Activated naive CD8-positive, alpha-beta T cell treated with anti-CD3 and anti-CD28 coated beads for 36 hours (primary cell): ENCODE measurements at regions not wholly inside any gene's neighbourhood (a gene's known extent, or its start where the extent isn't known, plus 50 kb on each side); places are given as distances from the start of the nearest gene placed in this dataset.

Experiments used
- DNase-seq: peaks from one replicate; pipeline ENCODE4 v3.0.0; 2021
- H3K27ac Mint-ChIP-seq: one replicate; pipeline ENCODE4 v1.8.0; 2022; ENCODE audit warnings: mild to moderate bottlenecking, moderate library complexity, mixed read lengths
- H3K27me3 Mint-ChIP-seq: one replicate; pipeline ENCODE4 v1.8.0; 2022; ENCODE audit warnings: mild to moderate bottlenecking, mixed read lengths
- H3K36me3 Mint-ChIP-seq: one replicate; pipeline ENCODE4 v1.8.0; 2021; ENCODE audit warnings: mild to moderate bottlenecking, mixed read lengths
- H3K4me1 Mint-ChIP-seq: one replicate; pipeline ENCODE4 v1.8.0; 2021; ENCODE audit warnings: mixed read lengths
- H3K4me3 Mint-ChIP-seq: one replicate; pipeline ENCODE4 v1.8.0; 2022; ENCODE audit warnings: mild to moderate bottlenecking, moderate library complexity, mixed read lengths
- H3K9me3 Mint-ChIP-seq: one replicate; pipeline ENCODE4 v1.8.0; 2022; ENCODE audit warnings: mixed read lengths

GRCh38 chr2:217688494-217688893 lies 314.3 kb downstream of the TNS1 start:
- Mint-ChIP-seq H3K4me1 (peaks cover 4% of the 10 kb centered on the region), H3K9me3 (no peaks in the 10 kb centered on the region), H3K27ac (no peak overlapping the region), H3K4me3 (no peak overlapping the region), H3K27me3 (no peaks in the 10 kb centered on the region), H3K36me3 (peaks cover 3% of the 10 kb centered on the region)
- no peak for DNase-seq

DNA sequence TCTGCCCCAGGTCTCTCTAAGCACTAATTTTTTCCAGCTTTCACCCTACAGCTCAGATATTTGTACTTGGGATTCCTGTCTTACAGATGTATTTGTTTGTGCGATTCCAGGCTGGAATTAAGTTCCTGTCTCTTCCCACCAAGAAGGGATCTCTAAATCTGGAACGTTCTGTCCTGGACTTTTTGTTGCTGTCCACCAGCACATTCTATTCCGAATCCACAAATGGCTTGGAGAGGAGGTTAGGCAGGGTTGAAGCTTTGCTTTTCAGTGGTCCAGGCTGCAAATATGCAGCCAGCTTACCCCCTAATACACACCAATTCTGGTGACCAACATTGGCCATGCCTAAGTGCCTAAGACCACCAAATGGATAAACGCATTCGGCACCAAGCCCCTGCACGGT lies 315.0 kb downstream of the TNS1 start:
- Mint-ChIP-seq H3K9me3 (no peaks in the 10 kb centered on the region), H3K36me3 (peaks cover 3% of the 10 kb centered on the region)

DNA sequence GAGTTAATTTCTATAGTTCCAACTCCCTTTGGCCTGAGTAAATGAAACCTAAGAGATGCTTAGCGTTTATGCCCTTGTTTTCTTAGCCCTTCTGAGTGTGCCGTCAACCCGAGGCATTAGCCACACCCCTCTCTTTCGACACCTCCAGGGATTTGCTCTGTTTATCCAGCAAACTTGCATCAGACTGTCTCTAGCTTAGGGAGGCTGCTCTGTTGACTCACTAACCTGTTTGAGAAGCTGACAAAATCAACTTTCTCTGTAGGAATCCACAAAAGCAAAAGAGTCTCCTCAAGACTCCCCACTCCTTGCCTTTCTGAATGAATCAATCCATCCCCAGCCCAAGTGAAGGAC lies 317.6 kb downstream of the TNS1 start:
- no peak overlapping the region for H3K4me3 Mint-ChIP-seq
- H3K27ac Mint-ChIP-seq, result no peak overlapping the region
- peaks cover 13% of the 10 kb centered on the region for H3K36me3 Mint-ChIP-seq
- H3K27me3 Mint-ChIP-seq, result no peaks in the 10 kb centered on the region
- DNase-seq, result no peak
- H3K4me1 Mint-ChIP-seq, result peaks cover 2% of the 10 kb centered on the region
- H3K9me3 Mint-ChIP-seq, result no peaks in the 10 kb centered on the region

More for the DNA sequence above, 315.0 kb downstream of the TNS1 start:
- Mint-ChIP-seq H3K27me3 (no peaks in the 10 kb centered on the region), H3K27ac (no peak overlapping the region), H3K4me1 (peaks cover 4% of the 10 kb centered on the region), H3K4me3 (no peak overlapping the region)
- no peak for DNase-seq

GRCh38 chr2:217684431-217685254 lies 318.2 kb downstream of the TNS1 start:
- no peak for DNase-seq
- H3K9me3 Mint-ChIP-seq, result no peaks in the 10 kb centered on the region
- no peak overlapping the region for H3K4me3 Mint-ChIP-seq
- peaks cover 13% of the 10 kb centered on the region for H3K36me3 Mint-ChIP-seq
- H3K4me1 Mint-ChIP-seq, result peaks cover 2% of the 10 kb centered on the region
- H3K27ac Mint-ChIP-seq, result no peak overlapping the region
- no peaks in the 10 kb centered on the region for H3K27me3 Mint-ChIP-seq

DNA sequence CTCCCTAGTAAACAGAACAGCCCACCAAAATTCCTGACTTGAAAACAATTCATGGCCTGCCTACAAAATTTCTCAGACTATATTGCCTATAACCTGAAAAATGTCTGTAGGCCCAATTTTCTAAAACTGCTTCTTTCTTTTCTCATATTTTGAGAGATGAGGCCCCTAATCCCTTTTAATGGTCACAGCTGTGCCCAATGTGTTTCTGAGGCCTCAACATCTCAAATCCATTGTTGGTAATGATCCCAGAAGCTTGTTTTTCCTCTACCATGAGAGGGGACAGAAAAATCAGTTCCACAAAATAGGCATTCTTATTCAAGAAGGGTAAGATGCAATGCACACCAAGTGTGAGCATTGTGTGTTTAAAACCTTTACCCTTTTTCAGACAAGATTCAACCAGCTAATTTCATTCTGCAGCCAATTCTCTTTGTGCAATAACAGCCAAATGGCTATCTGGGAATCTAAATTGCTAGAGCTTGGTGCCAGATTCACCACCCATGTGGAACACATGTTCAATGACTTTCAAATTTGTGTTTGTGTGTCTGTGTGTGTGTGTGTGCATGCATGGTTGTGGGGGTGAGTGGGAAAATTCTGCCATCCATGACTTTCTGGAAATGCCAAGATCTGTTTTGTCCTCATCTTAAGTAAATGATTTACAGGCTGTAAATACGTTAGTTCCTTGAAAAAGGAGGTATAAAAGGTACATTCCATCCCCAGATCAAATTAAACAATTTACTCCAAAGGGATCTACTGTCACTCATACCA lies 319.5 kb downstream of the TNS1 start:
- no peak overlapping the region for H3K27ac Mint-ChIP-seq
- H3K36me3 Mint-ChIP-seq, result peaks cover 13% of the 10 kb centered on the region
- H3K4me3 Mint-ChIP-seq, result no peak overlapping the region
- H3K9me3 Mint-ChIP-seq, result peaks cover 3% of the 10 kb centered on the region
- H3K27me3 Mint-ChIP-seq, result no peaks in the 10 kb centered on the region
- H3K4me1 Mint-ChIP-seq, result peaks cover 2% of the 10 kb centered on the region
- DNase-seq, result no peak

DNA sequence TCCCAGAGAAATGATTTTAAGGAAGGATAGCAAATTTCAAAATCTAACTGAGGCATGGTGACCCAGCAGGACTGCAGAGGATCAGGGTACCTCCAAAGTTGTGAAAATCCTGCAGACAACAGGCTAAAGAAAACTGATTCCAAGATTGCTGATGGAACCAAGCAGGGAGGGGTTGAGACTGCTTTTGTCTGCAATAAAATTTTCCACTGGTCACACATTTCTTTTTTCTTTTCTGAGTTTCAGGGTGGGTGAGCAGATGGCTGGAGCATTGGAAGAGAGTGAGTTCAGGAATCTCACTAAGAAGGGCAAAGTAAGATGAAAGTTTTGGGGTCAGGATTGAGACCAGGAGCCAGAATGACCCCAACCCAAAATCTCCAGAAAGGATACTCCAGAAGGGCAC lies 321.0 kb downstream of the TNS1 start:
- Mint-ChIP-seq H3K27ac (no peak overlapping the region), H3K4me1 (no peaks in the 10 kb centered on the region), H3K27me3 (no peaks in the 10 kb centered on the region), H3K4me3 (no peak overlapping the region), H3K36me3 (peaks cover 17% of the 10 kb centered on the region), H3K9me3 (peaks cover 3% of the 10 kb centered on the region)
- no peak for DNase-seq

DNA sequence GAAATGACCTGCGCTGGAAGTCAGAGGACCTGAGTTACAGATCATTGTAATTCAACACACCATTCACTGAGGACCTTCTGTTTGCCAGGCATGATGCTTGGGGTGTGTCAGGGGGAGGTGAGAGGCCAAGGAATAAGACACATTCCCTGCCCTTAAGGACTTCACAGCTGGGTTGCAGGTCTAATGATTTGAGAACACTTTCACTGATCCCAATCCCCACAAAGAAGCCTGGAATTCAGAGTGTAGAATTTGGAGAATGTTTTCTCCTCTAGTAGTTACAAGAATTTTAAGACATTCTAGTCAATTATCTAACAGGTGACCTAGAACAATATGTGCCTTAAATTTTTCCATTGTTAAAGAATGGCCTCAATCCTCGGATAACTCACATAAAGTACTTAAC lies 322.4 kb downstream of the TNS1 start:
- Mint-ChIP-seq H3K9me3 (peaks cover 5% of the 10 kb centered on the region), H3K27ac (no peak overlapping the region), H3K4me1 (no peaks in the 10 kb centered on the region), H3K27me3 (no peaks in the 10 kb centered on the region), H3K36me3 (peaks cover 17% of the 10 kb centered on the region), H3K4me3 (no peak overlapping the region)
- no peak for DNase-seq

DNA sequence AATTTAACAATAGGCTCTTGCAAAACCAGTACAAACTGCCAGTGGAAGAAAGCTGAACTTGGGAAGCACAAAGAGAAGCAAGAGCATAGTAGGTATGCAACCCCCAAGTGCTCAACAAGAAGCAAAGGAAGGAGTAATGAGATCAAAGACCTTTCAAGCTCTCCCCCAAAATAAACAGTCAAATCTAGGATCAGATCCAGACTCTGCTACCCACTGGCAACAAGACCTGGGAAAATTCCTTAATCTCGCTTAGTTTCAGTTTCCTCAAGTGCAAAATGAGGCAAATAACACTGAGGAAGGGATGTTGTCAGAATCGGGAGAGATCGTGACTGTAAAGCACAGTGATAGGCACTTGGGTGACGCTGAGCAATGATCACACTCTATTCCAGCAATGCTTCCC lies 329.2 kb downstream of the TNS1 start:
- Mint-ChIP-seq H3K4me1 (no peaks in the 10 kb centered on the region), H3K36me3 (peaks cover 4% of the 10 kb centered on the region), H3K27me3 (peaks cover 4% of the 10 kb centered on the region), H3K4me3 (no peak overlapping the region), H3K9me3 (peaks cover 6% of the 10 kb centered on the region), H3K27ac (no peak overlapping the region)
- no peak for DNase-seq

DNA sequence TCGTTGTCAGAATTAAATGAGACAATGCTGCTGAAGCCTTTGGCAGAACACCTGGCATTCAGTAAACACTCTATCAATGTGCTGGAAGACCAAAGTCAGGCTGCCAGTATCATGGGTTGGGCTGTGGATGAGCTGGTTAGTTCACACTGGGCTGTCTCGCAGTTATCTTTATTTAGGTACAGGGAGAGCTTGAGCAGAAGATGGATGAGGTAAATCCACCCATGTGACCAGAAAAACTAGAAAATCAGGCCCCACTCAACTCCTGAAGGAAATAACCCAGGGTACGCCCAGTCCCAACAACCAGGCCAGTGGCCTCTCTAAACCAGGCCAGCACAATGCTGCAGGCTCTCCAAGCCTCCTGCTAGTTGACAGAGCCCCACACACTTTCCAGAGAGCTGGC lies 330.3 kb downstream of the TNS1 start:
- Mint-ChIP-seq H3K4me3 (no peak overlapping the region), H3K27ac (no peak overlapping the region), H3K36me3 (peaks cover 5% of the 10 kb centered on the region)

GRCh38 chr2:217671871-217672270 lies 330.9 kb downstream of the TNS1 start:
- Mint-ChIP-seq H3K4me1 (peaks cover 4% of the 10 kb centered on the region), H3K9me3 (peaks cover 6% of the 10 kb centered on the region), H3K4me3 (no peak overlapping the region), H3K27ac (no peak overlapping the region), H3K27me3 (peaks cover 9% of the 10 kb centered on the region), H3K36me3 (peaks cover 5% of the 10 kb centered on the region)
- no peak for DNase-seq

More for the DNA sequence above, 330.3 kb downstream of the TNS1 start:
- peaks cover 9% of the 10 kb centered on the region for H3K27me3 Mint-ChIP-seq
- no peak for DNase-seq
- H3K4me1 Mint-ChIP-seq, result no peaks in the 10 kb centered on the region
- peaks cover 6% of the 10 kb centered on the region for H3K9me3 Mint-ChIP-seq

DNA sequence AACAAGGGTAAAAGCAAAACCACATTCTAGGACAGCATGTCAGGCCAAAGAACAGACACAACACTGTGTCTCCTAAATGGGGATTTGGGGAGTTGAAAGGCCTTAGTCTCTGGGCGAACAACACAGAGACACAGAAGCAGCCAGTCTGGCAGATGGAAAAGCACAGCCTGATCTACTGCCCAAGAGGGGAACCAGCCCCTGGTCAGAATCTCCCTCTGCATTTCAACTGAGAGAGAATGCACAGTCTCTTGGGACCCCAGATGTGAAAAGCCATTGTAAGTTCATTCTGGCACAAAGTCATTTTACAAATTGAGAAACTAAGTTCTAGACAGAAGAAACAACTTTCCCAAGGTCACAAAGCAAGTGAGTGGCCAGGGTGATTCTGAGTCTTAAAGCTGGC lies 331.7 kb downstream of the TNS1 start:
- H3K9me3 Mint-ChIP-seq, result peaks cover 4% of the 10 kb centered on the region
- no peak for DNase-seq
- peaks cover 9% of the 10 kb centered on the region for H3K4me1 Mint-ChIP-seq
- H3K27ac Mint-ChIP-seq, result no peak overlapping the region
- H3K36me3 Mint-ChIP-seq, result peaks cover 5% of the 10 kb centered on the region
- H3K4me3 Mint-ChIP-seq, result no peak overlapping the region
- H3K27me3 Mint-ChIP-seq, result peaks cover 9% of the 10 kb centered on the region

- H3K36me3 Mint-ChIP-seq, result peaks cover 6% of the 10 kb centered on the region
Observed at GRCh38 chr2:217669831-217670230, 333.0 kb downstream of the TNS1 start.

GRCh38 chr2:217667512-217667911 lies 335.3 kb downstream of the TNS1 start:
- H3K27me3 Mint-ChIP-seq, result peaks cover 9% of the 10 kb centered on the region
- H3K4me1 Mint-ChIP-seq, result peaks cover 26% of the 10 kb centered on the region
- H3K4me3 Mint-ChIP-seq, result no peak overlapping the region
- peaks cover 8% of the 10 kb centered on the region for H3K36me3 Mint-ChIP-seq
- H3K9me3 Mint-ChIP-seq, result no peaks in the 10 kb centered on the region
- DNase-seq, result no peak
- peak overlapping the region; percentile 16 for H3K27ac Mint-ChIP-seq

More at GRCh38 chr2:217669831-217670230, 333.0 kb downstream of the TNS1 start:
- no peak for DNase-seq
- peaks cover 14% of the 10 kb centered on the region for H3K4me1 Mint-ChIP-seq
- no peak overlapping the region for H3K4me3 Mint-ChIP-seq
- H3K27me3 Mint-ChIP-seq, result peaks cover 13% of the 10 kb centered on the region
- H3K9me3 Mint-ChIP-seq, result peaks cover 1% of the 10 kb centered on the region
- no peak overlapping the region for H3K27ac Mint-ChIP-seq

DNA sequence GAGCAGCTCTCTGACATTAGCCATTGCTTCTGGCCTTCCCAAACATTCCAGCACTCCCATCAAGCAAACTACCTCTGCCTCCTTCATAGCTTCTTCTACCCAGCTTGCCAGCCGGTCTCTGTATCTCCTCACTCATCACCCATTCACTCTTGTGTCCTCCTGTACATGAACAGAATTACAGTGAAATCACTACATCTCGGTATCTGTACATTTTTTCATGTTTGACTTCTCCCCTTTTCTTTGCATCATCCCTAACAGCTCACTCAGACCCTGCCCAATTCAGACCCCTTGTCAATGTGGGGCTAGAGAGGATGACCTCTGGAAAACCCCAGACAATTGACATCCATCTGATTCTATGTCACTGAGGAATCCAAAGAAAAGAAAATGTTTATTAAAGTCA lies 335.8 kb downstream of the TNS1 start:
- peaks cover 9% of the 10 kb centered on the region for H3K27me3 Mint-ChIP-seq
- no peak overlapping the region for H3K4me3 Mint-ChIP-seq
- H3K9me3 Mint-ChIP-seq, result no peaks in the 10 kb centered on the region
- peaks cover 8% of the 10 kb centered on the region for H3K36me3 Mint-ChIP-seq
- DNase-seq, result no peak
- peaks cover 26% of the 10 kb centered on the region for H3K4me1 Mint-ChIP-seq
- peak overlapping the region; percentile 27 for H3K27ac Mint-ChIP-seq

- Mint-ChIP-seq H3K36me3 (peaks cover 8% of the 10 kb centered on the region), H3K4me3 (no peak overlapping the region), H3K27ac (peak overlapping the region; percentile 65), H3K4me1 (peaks cover 31% of the 10 kb centered on the region), H3K27me3 (peaks cover 9% of the 10 kb centered on the region), H3K9me3 (no peaks in the 10 kb centered on the region)
- DNase-seq, result peak; percentile 26
Observed at GRCh38 chr2:217666338-217666737, 336.5 kb downstream of the TNS1 start.
